NCI-H1694 (cell line): ENCODE measurements at regions not wholly inside any gene's neighbourhood (a gene's known extent, or its start where the extent isn't known, plus 50 kb on each side); places are given as distances from the start of the nearest gene placed in this dataset.
"Not testable (repeated sequence)": the region's sequence is repeated elsewhere in the genome, so short reads cannot be mapped to it uniquely, and the experiment has no call there.

Experiments
- DNase-seq: peaks from one replicate; lab custom pipeline; 2025; lab: John Stamatoyannopoulos, UW

- no peak for DNase-seq
These were observed 112.9 kb downstream of the METRNL start for GRCh38 chr17:83192161-83192788.

- DNase-seq: not testable (repeated sequence)
These were observed 113.5 kb downstream of the METRNL start for GRCh38 chr17:83192789-83193335.

GRCh38 chr17:83193336-83194185, 114.2 kb downstream of the METRNL start:
- DNase-seq: no peak

- no peak for DNase-seq
These were observed 114.8 kb downstream of the METRNL start for GRCh38 chr17:83194186-83194561.

- no peak for DNase-seq
These were observed 115.4 kb downstream of the METRNL start for GRCh38 chr17:83194761-83195329.

- no peak for DNase-seq
These were observed 116.1 kb downstream of the METRNL start for GRCh38 chr17:83195330-83196023.

GRCh38 chr17:83196024-83196365, 116.6 kb downstream of the METRNL start:
- no peak for DNase-seq

GRCh38 chr17:83196366-83196765, 117.0 kb downstream of the METRNL start:
- DNase-seq: no peak

- no peak for DNase-seq
These were observed 117.8 kb downstream of the METRNL start for GRCh38 chr17:83196973-83197880.

- DNase-seq: no peak
These were observed 119.2 kb downstream of the METRNL start for GRCh38 chr17:83198366-83199341.

- DNase-seq: no peak
These were observed 120.2 kb downstream of the METRNL start for GRCh38 chr17:83199500-83200201.

GRCh38 chr17:83200231-83200699, 120.9 kb downstream of the METRNL start:
- no peak for DNase-seq

- DNase-seq: no peak
These were observed 121.3 kb downstream of the METRNL start for GRCh38 chr17:83200751-83201150.

GRCh38 chr17:83201206-83202001, 122.0 kb downstream of the METRNL start:
- DNase-seq: no peak

- DNase-seq: no peak
These were observed 122.9 kb downstream of the METRNL start for GRCh38 chr17:83202002-83203000.

- no peak for DNase-seq
These were observed 123.7 kb downstream of the METRNL start for GRCh38 chr17:83203073-83203471.
